ENCODE measurements at regions not wholly inside any gene's neighbourhood (a gene's known extent, or its start where the extent isn't known, plus 50 kb on each side); places are given as distances from the start of the nearest gene placed in this dataset.
"Not testable (repeated sequence)": the region's sequence is repeated elsewhere in the genome, so short reads cannot be mapped to it uniquely, and the experiment has no call there.

- TF ChIP-seq, protein P1, sequence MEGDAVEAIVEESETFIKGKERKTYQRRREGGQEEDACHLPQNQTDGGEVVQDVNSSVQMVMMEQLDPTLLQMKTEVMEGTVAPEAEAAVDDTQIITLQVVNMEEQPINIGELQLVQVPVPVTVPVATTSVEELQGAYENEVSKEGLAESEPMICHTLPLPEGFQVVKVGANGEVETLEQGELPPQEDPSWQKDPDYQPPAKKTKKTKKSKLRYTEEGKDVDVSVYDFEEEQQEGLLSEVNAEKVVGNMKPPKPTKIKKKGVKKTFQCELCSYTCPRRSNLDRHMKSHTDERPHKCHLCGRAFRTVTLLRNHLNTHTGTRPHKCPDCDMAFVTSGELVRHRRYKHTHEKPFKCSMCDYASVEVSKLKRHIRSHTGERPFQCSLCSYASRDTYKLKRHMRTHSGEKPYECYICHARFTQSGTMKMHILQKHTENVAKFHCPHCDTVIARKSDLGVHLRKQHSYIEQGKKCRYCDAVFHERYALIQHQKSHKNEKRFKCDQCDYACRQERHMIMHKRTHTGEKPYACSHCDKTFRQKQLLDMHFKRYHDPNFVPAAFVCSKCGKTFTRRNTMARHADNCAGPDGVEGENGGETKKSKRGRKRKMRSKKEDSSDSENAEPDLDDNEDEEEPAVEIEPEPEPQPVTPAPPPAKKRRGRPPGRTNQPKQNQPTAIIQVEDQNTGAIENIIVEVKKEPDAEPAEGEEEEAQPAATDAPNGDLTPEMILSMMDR (conservative IDR thresholded peaks at IDR 0.05): no peak
- H3K27ac Mint-ChIP-seq: no peak overlapping the region
Observed at GRCh38 chr11:107257710-107258109, 199.9 kb downstream of the CWF19L2 start.

GRCh38 chr11:107253661-107254060, 204.0 kb downstream of the CWF19L2 start:
- not testable (repeated sequence) for DNase-seq (ENCODE audit: extremely low spot score, unreplicated experiment); H3K9me3 Mint-ChIP-seq; H3K36me3 Mint-ChIP-seq; H3K4me3 Mint-ChIP-seq; H3K27ac Mint-ChIP-seq; H3K4me1 Mint-ChIP-seq (ENCODE audit: unreplicated experiment); H3K27me3 Mint-ChIP-seq

More at GRCh38 chr11:107257710-107258109, 199.9 kb downstream of the CWF19L2 start:
- H3K9me3 Mint-ChIP-seq: no peaks in the 10 kb centered on the region
- H3K4me3 Mint-ChIP-seq: no peak overlapping the region
- peaks cover 17% of the 10 kb centered on the region for H3K27me3 Mint-ChIP-seq
- no peak for DNase-seq (ENCODE audit: extremely low spot score, unreplicated experiment)
- H3K4me1 Mint-ChIP-seq (ENCODE audit: unreplicated experiment): no peaks in the 10 kb centered on the region
- no peaks in the 10 kb centered on the region for H3K36me3 Mint-ChIP-seq

DNA sequence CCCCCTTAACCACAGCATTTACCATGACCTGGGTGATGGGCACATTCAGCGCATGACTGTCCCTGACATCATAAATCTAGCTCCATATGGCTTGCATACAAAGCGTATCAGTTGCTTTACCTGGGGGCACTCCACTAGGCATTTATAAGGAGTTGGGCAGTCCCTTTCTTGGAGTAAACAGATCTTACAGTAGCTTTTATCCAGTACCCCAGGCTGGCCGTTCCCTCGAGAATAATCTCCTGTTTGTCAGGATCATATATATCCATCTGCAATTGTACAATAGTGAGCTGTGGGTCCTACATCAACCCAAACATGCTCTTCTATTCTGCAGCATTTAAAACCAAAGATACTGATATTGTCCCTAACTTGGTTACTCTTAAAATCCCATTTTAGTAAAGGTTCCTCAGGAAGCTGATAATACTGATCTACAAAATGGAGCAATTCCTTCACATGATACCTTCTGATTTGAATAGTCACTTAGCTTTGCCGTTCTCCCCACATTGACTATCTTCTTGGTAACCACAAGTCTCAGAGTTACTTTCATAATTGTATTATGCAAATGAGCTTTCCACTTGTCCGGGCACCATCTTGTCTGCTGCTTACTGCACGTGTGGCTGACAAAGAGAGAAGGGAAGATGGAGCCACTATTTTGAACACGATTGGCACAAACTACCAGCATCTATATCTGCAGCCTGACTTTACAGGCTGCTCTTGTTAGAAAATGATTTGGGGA, 205.0 kb downstream of the CWF19L2 start:
- no peak overlapping the region for H3K27ac Mint-ChIP-seq
- H3K36me3 Mint-ChIP-seq: no peaks in the 10 kb centered on the region
- peaks cover 6% of the 10 kb centered on the region for H3K27me3 Mint-ChIP-seq
- H3K9me3 Mint-ChIP-seq: no peaks in the 10 kb centered on the region
- no peak overlapping the region for H3K4me3 Mint-ChIP-seq
- TF ChIP-seq, protein P1 (conservative IDR thresholded peaks at IDR 0.05): no peak
- no peaks in the 10 kb centered on the region for H3K4me1 Mint-ChIP-seq (ENCODE audit: unreplicated experiment)
- no peak for DNase-seq (ENCODE audit: extremely low spot score, unreplicated experiment)

DNA sequence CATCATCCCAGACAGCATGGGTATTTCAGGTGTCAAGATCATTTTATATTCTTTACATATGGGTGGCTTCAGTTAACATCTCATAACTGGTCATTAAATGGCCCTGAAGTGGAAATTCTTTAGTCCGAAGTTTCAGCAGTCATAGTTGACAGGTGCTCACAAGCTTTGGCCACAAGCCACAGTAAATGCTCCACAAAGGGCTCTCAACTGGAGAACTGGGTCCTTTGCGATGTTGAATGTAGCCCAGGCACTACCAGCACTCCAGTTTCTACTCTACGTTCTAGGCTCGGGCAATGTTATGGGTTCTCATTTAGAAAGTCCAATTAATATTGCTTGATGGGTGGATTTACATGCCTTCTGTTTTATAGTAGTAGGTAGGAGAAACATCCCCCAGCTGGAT, 206.3 kb downstream of the CWF19L2 start:
- Mint-ChIP-seq H3K4me3 (no peak overlapping the region), H3K27ac (no peak overlapping the region), H3K4me1 (ENCODE audit: unreplicated experiment) (no peaks in the 10 kb centered on the region), H3K36me3 (no peaks in the 10 kb centered on the region), H3K9me3 (no peaks in the 10 kb centered on the region), H3K27me3 (peaks cover 6% of the 10 kb centered on the region)
- DNase-seq (ENCODE audit: extremely low spot score, unreplicated experiment): no peak
- TF ChIP-seq, protein P1 (conservative IDR thresholded peaks at IDR 0.05): no peak

DNA sequence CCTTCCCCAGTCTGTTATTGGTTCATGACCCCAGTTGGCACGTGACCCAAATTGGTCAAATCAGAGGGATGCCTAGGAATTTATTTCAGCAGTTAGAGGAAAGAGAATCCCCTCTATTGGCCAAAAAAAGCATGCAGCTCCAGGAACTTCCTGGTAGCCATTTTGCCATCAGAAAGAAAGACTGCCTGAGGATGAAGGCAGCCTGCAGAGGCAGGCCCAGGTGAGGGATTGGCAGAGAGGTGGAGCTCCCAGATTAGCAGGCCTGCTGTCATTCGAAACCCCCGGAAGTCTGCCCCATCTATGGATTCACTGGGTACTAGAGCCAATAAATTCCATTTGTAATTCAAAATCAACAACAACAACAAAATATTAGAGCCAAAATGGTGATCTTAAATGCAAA, 207.6 kb downstream of the CWF19L2 start:
- DNase-seq (ENCODE audit: extremely low spot score, unreplicated experiment): no peak
- Mint-ChIP-seq H3K36me3 (no peaks in the 10 kb centered on the region), H3K4me1 (ENCODE audit: unreplicated experiment) (no peaks in the 10 kb centered on the region), H3K27ac (no peak overlapping the region), H3K9me3 (no peaks in the 10 kb centered on the region), H3K4me3 (no peak overlapping the region), H3K27me3 (peaks cover 6% of the 10 kb centered on the region)
- TF ChIP-seq, protein P1 (conservative IDR thresholded peaks at IDR 0.05): no peak

DNA sequence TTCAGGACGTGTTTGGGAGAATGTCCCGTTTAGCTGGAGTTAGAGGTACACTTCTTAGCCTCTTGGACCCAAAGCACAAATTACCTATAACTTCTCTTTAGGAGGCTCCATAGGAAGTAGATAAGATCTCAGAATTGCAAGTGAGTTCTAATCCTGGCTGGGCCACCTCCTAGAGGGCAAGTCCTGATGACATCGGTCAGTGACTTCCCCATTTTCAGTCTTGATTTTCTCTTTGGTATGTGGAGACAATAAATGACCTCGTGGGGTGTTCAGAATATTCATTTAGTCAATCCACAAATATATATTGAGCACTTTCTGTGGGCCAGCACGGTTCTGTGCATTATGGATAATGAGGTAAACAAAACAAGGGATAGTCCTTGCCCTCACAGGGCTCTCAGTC, 208.6 kb downstream of the CWF19L2 start:
- Mint-ChIP-seq H3K9me3 (no peaks in the 10 kb centered on the region), H3K36me3 (no peaks in the 10 kb centered on the region), H3K4me1 (ENCODE audit: unreplicated experiment) (no peaks in the 10 kb centered on the region), H3K4me3 (no peak overlapping the region), H3K27me3 (peaks cover 3% of the 10 kb centered on the region), H3K27ac (no peak overlapping the region)
- DNase-seq (ENCODE audit: extremely low spot score, unreplicated experiment): no peak
- TF ChIP-seq, protein P1 (conservative IDR thresholded peaks at IDR 0.05): no peak
